GM23248 (cell line): ENCODE measurements at regions not wholly inside any gene's neighbourhood (a gene's known extent, or its start where the extent isn't known, plus 50 kb on each side); places are given as distances from the start of the nearest gene placed in this dataset.

Experiments
- EZH2 ChIP-seq: fragments of 200-600 bp; sonication (generic); IDR thresholded peaks from 2 replicates; pipeline ENCODE4 v1.6.1; 2018; ENCODE audit warnings: antibody characterized with exemption, mild to moderate bottlenecking; ENCODE audit not compliant: insufficient read depth, poor library complexity, severe bottlenecking
- EZH2phosphoT487 ChIP-seq: fragments of 200-600 bp; sonication (generic); IDR thresholded peaks from 2 replicates; pipeline ENCODE4 v1.6.1; 2018; ENCODE audit warnings: antibody characterized with exemption, moderate library complexity, mild to moderate bottlenecking, low read depth; ENCODE audit not compliant: insufficient read depth

- no peak for TF ChIP-seq EZH2
- TF ChIP-seq EZH2phosphoT487: no peak
Observed at GRCh38 chr18:40163254-40163653, 1791.8 kb upstream of the PIK3C3 start.
